Thyroid gland (tissue), 4 donors: ENCODE measurements at regions not wholly inside any gene's neighbourhood (a gene's known extent, or its start where the extent isn't known, plus 50 kb on each side); places are given as distances from the start of the nearest gene placed in this dataset.

Experiments
- POLR2A ChIP-seq, 2 donors: fragments of 450-650 bp; IDR thresholded peaks; one replicate each; pipeline ENCODE4 v1.6.1; 2017; ENCODE audit warnings: antibody characterized with exemption in 2 of 2, mild to moderate bottlenecking in 2 of 2, moderate library complexity in 1 of 2
- TF ChIP-seq, protein P1 (sequence below), 6 experiments: fragments of 200-600 bp in 3 of 6; fragments of 450-650 bp in 3 of 6; sonication (generic) in 3 of 6; IDR thresholded peaks; one replicate each; pipeline ENCODE4 v1.5.1; 2016 to 2019; ENCODE audit warnings: antibody characterized with exemption in 6 of 6, mild to moderate bottlenecking in 2 of 6, inconsistent platforms in 1 of 6, moderate library complexity in 1 of 6

DNA sequence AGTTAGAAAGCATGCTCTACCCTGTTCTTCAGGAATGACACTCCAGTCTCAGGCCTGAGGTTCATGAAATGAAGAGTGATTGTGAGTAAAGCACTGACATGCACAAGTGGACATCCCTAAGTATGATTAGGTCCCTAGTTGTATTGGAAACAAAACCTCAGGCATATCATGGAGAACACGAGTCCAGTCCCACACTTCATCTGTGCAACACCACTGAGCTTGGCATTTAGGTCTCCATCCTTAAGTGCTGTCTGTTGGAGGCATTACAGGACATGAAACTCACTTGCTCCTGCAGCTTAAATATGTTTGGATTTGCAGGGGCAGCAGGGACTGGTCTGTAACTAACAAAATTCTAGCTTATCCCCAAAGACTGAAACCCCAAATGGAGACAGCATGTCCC lies 250.3 kb upstream of the KLHL29 start:
- TF ChIP-seq, protein P1, sequence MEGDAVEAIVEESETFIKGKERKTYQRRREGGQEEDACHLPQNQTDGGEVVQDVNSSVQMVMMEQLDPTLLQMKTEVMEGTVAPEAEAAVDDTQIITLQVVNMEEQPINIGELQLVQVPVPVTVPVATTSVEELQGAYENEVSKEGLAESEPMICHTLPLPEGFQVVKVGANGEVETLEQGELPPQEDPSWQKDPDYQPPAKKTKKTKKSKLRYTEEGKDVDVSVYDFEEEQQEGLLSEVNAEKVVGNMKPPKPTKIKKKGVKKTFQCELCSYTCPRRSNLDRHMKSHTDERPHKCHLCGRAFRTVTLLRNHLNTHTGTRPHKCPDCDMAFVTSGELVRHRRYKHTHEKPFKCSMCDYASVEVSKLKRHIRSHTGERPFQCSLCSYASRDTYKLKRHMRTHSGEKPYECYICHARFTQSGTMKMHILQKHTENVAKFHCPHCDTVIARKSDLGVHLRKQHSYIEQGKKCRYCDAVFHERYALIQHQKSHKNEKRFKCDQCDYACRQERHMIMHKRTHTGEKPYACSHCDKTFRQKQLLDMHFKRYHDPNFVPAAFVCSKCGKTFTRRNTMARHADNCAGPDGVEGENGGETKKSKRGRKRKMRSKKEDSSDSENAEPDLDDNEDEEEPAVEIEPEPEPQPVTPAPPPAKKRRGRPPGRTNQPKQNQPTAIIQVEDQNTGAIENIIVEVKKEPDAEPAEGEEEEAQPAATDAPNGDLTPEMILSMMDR (IDR thresholded peaks at IDR 0.05), result no peak
- TF ChIP-seq POLR2A (IDR thresholded peaks at IDR 0.05), result no peak
